OCI-LY3 (cell line): ENCODE measurements at regions not wholly inside any gene's neighbourhood (a gene's known extent, or its start where the extent isn't known, plus 50 kb on each side); places are given as distances from the start of the nearest gene placed in this dataset.
"Not testable (repeated sequence)": the region's sequence is repeated elsewhere in the genome, so short reads cannot be mapped to it uniquely, and the experiment has no call there.

Experiments
- H2AFZ ChIP-seq: fragments of 200-600, 300-600 bp; shearing (Covaris generic); 2 replicates; pipeline ENCODE4 v1.6.0; 2014; ENCODE audit warnings: antibody characterized with exemption, low read depth, low read length
- H3K27ac ChIP-seq: fragments of 200-600, 300-600 bp; sonication (generic); 2 replicates; pipeline ENCODE4 v1.5.1; 2014; ENCODE audit warnings: mild to moderate bottlenecking, low read length, moderate library complexity, mixed read lengths
- H3K27me3 ChIP-seq: fragments of 200-600, 300-600 bp; sonication (generic); 2 replicates; pipeline ENCODE4 v1.6.1; 2014; ENCODE audit warnings: low read depth, low read length, mixed read lengths
- H3K36me3 ChIP-seq: fragments of 200-600, 300-600 bp; sonication (generic); replicated peaks from 2 replicates; pipeline ENCODE3; 2014; ENCODE audit warnings: low read depth, low read length, mixed read lengths
- H3K4me1 ChIP-seq: fragments of 300-600, 200-600 bp; sonication (generic); 2 replicates; pipeline ENCODE4 v1.6.1; 2014; ENCODE audit warnings: low read length, mixed read lengths
- H3K4me2 ChIP-seq: fragments of 200-600, 300-600 bp; sonication (generic); 2 replicates; pipeline ENCODE4 v1.6.1; 2014; ENCODE audit warnings: low read length, mixed read lengths
- H3K4me3 ChIP-seq: fragments of 300-600, 200-600 bp; sonication (generic); 2 replicates; pipeline ENCODE4 v1.5.1; 2014; ENCODE audit warnings: antibody characterized with exemption, mild to moderate bottlenecking, low read length, moderate library complexity
- H3K79me2 ChIP-seq: fragments of 300-600, 200-600 bp; shearing (Covaris generic); 2 replicates; pipeline ENCODE4 v1.6.1; 2014; ENCODE audit warnings: mild to moderate bottlenecking, low read length, mixed read lengths
- H3K9ac ChIP-seq: fragments of 300-600, 200-600 bp; shearing (Covaris generic); 2 replicates; pipeline ENCODE4 v1.6.0; 2014; ENCODE audit warnings: mild to moderate bottlenecking, low read length, moderate library complexity
- H3K9me3 ChIP-seq: fragments of 200-600, 300-600 bp; shearing (Covaris generic); 2 replicates; pipeline ENCODE4 v1.6.1; 2014; ENCODE audit warnings: low read length, mixed read lengths; ENCODE audit not compliant: insufficient read depth
- H4K20me1 ChIP-seq: fragments of 200-600, 300-600 bp; sonication (generic); 2 replicates; pipeline ENCODE4 v1.6.1; 2016; ENCODE audit warnings: low read length, mixed read lengths; ENCODE audit not compliant: insufficient read depth
- CTCF ChIP-seq: fragments of 200-600, 300-600 bp; sonication (generic); IDR thresholded peaks from 2 replicates; pipeline ENCODE4 v1.5.1; 2014; ENCODE audit warnings: antibody characterized with exemption, low read length, low read depth
- EZH2phosphoT487 ChIP-seq: fragments of 200-600 bp; shearing (Covaris generic); IDR thresholded peaks from 2 replicates; pipeline ENCODE4 v1.6.1; 2018; ENCODE audit warnings: antibody characterized with exemption, mixed run types, low read depth

- Histone ChIP-seq H3K27ac (no peak overlapping the region), H3K79me2 (no peaks in the 10 kb centered on the region), H4K20me1 (no peaks in the 10 kb centered on the region), H3K27me3 (peaks cover 3% of the 10 kb centered on the region; the same call in 1 of the 2 replicates), H3K4me3 (no peak overlapping the region), H2AFZ (no peak overlapping the region), H3K9ac (no peak overlapping the region), H3K4me1 (no peaks in the 10 kb centered on the region), H3K9me3 (no peaks in the 10 kb centered on the region), H3K4me2 (no peak overlapping the region), H3K36me3 (no peaks in the 10 kb centered on the region)
- TF ChIP-seq CTCF (no peak), EZH2phosphoT487 (no peak)
These were observed 109.7 kb upstream of the STMND1 start for GRCh38 chr6:16991981-16992629.

- not testable (repeated sequence) for H3K36me3 ChIP-seq, H3K4me2 ChIP-seq, H3K9me3 ChIP-seq, H2AFZ ChIP-seq, H3K9ac ChIP-seq, H3K4me1 ChIP-seq, H3K27ac ChIP-seq, H4K20me1 ChIP-seq, H3K79me2 ChIP-seq, H3K4me3 ChIP-seq, H3K27me3 ChIP-seq
These were observed 111.9 kb upstream of the STMND1 start for GRCh38 chr6:16989976-16990375.

GRCh38 chr6:16989382-16989781, 112.5 kb upstream of the STMND1 start:
- H3K79me2 ChIP-seq = no peaks in the 10 kb centered on the region
- H3K4me2 ChIP-seq = no peak overlapping the region
- H3K9me3 ChIP-seq = no peaks in the 10 kb centered on the region
- no peaks in the 10 kb centered on the region for H3K4me1 ChIP-seq
- no peak overlapping the region for H2AFZ ChIP-seq
- H4K20me1 ChIP-seq = no peaks in the 10 kb centered on the region
- H3K27ac ChIP-seq = no peak overlapping the region
- no peak overlapping the region for H3K9ac ChIP-seq
- TF ChIP-seq EZH2phosphoT487 (no peak), CTCF (no peak)
- no peaks in the 10 kb centered on the region for H3K36me3 ChIP-seq
- H3K27me3 ChIP-seq = peaks cover 3% of the 10 kb centered on the region; the same call in 1 of the 2 replicates
- H3K4me3 ChIP-seq = no peak overlapping the region

GRCh38 chr6:16987996-16988395, 113.9 kb upstream of the STMND1 start:
- TF ChIP-seq EZH2phosphoT487 (no peak), CTCF (no peak)
- no peak overlapping the region for H3K27ac ChIP-seq
- H3K36me3 ChIP-seq = no peaks in the 10 kb centered on the region
- no peak overlapping the region for H3K9ac ChIP-seq
- peaks cover under 1% of the 10 kb centered on the region; the same call in 1 of the 2 replicates for H3K4me1 ChIP-seq
- no peak overlapping the region for H3K4me3 ChIP-seq
- no peaks in the 10 kb centered on the region for H4K20me1 ChIP-seq
- H2AFZ ChIP-seq = no peak overlapping the region
- no peaks in the 10 kb centered on the region for H3K79me2 ChIP-seq
- no peak overlapping the region for H3K4me2 ChIP-seq
- H3K9me3 ChIP-seq = no peaks in the 10 kb centered on the region
- peaks cover 3% of the 10 kb centered on the region; the same call in 1 of the 2 replicates for H3K27me3 ChIP-seq
